HG03439 (cell line): ENCODE measurements at regions not wholly inside any gene's neighbourhood (a gene's known extent, or its start where the extent isn't known, plus 50 kb on each side); places are given as distances from the start of the nearest gene placed in this dataset.

Source experiments
- ATAC-seq: cut with Tn5 transposase; IDR thresholded peaks from one replicate; pipeline ENCODE4 v1.9.1; 2021; ENCODE audit warnings: mild to moderate bottlenecking, moderate library complexity; ENCODE audit not compliant: unreplicated experiment

- no peak for ATAC-seq
Observed at GRCh38 chr3:95418251-95418650, 1355.4 kb downstream of the NSUN3 start.

GRCh38 chr3:95424279-95424678 is 1361.4 kb downstream of the NSUN3 start:
- no peak for ATAC-seq

DNA sequence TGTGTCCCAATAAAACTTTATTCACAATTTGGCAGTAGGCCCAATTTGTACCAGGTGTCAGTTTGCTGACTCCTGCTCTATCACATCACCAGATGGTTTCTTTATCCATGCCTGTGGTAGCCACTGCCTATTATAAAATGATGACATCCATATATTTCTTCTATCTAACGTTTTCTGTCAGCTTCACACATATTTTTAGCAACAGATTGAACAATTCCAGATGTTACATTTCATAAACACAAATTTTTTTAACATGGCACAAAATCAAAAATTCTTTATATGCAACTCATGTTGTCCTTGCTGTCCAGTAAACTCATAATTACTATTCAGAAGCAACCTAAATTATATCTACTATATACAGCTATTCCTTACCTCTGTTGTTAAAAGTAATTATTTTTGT is 1371.6 kb downstream of the NSUN3 start:
- ATAC-seq, result no peak

DNA sequence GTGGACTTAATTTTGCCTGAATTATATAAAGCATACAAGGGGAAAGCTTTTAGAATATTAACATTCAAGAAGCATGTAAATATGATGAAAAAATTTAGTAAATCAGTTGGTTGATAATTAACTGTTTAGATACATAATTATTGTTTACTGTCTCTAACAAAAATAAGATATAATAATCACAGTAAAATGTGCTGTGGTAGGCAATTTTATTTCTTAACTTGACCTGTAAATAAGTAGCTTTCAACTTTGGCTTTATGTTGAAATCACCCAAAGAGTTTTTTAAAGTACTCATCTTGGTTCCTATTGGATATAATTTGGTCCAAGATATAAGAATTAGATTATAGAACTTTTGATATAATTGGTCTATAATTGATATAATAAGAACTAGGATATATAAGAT is 1374.5 kb downstream of the NSUN3 start:
- ATAC-seq, result no peak

GRCh38 chr3:95438274-95438673 is 1375.4 kb downstream of the NSUN3 start:
- no peak for ATAC-seq

DNA sequence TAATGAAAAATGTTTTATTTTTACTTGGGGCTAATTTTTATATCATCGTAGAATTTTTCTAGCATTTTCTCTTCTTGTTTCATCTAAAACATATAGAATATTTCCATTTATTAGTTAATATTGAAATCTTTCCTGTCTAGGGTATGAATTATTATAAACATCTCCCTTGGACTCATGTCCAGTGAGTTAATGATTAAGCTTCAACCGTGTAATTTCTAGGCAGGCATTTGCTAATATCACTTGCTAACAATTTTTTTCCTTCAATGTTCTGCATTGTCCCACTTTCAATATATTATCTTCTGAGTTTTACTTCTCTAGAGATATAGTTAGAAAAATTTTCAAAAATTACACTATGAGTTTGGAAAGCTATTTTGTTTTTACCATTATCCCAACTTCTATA is 1371.6 kb upstream of the EPHA6 start:
- ATAC-seq, result no peak

DNA sequence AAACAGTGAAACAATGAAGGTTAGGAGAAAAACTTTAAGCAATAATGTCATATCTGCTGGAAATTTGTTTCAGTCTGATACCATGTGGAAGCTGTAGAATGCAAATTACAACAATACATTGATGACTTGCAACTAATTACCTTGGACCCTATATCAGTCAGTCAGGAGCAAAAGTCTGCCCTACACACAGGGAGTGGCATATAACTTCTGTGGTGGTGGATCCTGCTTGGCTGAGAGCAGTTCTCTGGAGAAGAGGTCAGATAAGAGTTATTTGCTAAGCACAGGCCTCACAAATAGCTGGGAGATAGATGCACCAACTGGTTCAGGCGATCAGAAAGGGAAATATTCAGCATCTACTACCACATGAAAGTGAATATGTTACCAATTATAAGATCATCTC is 1364.6 kb upstream of the EPHA6 start:
- ATAC-seq, result no peak

- no peak for ATAC-seq
Observed at GRCh38 chr3:95453242-95453641, 1361.2 kb upstream of the EPHA6 start.

DNA sequence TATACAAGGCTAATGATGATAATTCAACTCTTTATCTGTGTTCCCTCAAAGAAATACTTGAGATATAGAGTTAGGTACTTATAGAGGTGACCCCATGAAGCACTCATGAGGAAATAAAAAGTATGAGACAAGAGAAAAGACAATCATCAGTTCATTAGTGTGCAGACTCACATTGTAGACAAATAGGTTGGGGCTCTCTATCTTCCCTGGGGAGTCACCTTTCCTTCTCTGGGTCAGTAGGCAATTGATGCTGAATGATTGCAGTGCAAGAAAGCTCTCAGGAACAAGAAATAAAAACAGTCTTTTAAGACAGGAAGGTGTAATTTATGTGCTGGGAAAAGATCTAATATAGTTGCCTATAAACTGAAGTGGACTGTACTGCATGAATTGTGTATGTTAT is 1357.6 kb upstream of the EPHA6 start:
- ATAC-seq, result no peak

GRCh38 chr3:95459706-95460105 is 1354.7 kb upstream of the EPHA6 start:
- no peak for ATAC-seq

DNA sequence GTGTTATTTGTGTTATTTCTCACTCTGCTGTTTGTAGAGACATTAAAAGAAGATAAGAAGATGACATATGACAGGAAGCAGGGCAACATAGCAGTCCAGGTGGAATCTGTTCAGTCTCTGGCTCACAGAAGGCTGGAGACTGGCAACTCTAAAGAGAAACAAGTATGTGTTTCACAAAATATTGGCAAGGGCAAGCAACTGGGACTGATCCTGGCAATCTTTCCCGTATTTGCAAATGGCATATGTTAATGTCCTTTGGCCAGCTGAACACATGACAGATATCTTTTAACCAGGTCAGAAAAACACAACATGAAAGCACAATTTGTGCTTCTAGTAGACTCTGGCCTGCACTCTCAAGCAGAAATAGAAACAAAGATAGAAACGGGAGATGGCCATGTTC is 1354.1 kb upstream of the EPHA6 start:
- no peak for ATAC-seq

DNA sequence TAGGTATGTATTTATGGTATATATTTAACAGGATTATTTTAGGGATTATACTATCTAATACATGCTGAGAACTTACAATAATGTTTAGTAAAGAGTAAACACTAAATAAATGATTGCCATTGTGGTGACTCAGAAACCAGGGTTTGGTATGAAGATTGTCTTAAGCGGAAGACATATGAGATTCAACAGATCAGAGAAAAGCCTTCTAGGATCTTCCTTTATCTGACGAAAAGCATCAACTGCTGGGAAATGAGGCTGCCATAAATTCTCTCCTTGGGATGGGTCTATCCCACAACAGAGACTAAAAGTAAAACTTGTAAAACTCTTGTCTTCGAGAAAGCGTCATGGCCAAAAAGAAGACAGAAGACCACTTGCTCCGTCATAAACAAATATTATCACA is 1352.2 kb upstream of the EPHA6 start:
- ATAC-seq, result no peak

- no peak for ATAC-seq
Observed at GRCh38 chr3:95464346-95464745, 1350.0 kb upstream of the EPHA6 start.

GRCh38 chr3:95468331-95468730 is 1346.1 kb upstream of the EPHA6 start:
- ATAC-seq, result no peak

- ATAC-seq, result no peak
Observed at GRCh38 chr3:95474338-95474737, 1340.1 kb upstream of the EPHA6 start.

GRCh38 chr3:95476534-95476933 is 1337.9 kb upstream of the EPHA6 start:
- ATAC-seq, result no peak

GRCh38 chr3:95506174-95506573 is 1308.2 kb upstream of the EPHA6 start:
- ATAC-seq, result no peak

DNA sequence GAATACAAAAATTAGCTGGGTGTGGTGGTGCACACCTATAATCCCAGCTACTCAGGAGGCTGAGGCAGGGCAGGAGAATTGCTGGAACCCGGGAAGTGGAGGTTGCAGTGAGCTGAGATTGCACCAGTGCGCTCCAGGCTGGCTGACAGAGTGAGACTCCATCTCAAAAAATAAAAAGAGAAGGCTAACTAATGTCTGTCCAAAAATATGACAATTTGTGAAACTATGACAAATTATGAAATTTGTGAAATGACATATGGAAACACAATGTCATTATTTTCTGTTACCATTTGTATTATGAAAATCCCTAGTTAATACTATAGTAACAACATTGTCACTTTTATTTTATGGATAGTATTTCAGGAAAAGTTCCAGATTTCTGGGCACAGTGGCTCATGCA is 1306.3 kb upstream of the EPHA6 start:
- no peak for ATAC-seq

GRCh38 chr3:95511828-95512227 is 1302.6 kb upstream of the EPHA6 start:
- ATAC-seq, result no peak

DNA sequence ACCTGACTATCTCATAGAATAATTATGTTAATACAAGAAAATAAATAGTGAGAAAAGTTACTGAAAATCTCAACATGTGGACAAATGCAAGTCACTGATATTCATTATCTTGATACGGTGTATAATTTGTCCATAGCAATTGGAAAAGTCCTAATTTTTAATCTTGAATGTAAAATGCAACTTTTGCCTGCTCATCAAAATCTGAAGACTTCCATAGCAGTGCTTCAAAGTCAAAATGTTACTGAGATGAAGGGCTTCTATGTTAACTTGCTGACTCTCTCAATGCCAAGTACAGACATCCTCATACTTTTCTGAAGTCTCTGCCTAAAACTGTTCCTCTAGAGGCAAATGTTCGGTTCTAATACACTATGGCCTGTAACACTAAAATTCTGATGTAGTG is 1300.1 kb upstream of the EPHA6 start:
- ATAC-seq, result no peak

- no peak for ATAC-seq
Observed at GRCh38 chr3:95521396-95521795, 1293.0 kb upstream of the EPHA6 start.

DNA sequence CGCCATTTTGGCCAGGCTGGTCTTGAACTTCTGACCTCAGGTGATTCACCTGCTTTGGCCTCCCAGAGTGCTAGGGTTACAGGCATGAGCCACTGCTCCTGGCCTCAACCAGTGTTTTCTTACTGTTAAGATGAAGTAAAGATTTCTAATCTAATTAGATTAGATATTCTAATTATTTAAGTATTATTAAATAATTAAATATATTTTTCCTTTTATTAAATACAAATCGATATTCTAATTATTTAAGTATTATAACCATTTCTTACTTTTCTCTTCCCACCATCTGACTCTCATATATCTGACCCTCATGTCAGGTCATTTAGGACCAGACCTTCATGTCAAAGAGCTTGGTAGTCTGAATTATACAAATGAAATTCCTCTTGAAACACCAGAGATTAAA is 1291.9 kb upstream of the EPHA6 start:
- no peak for ATAC-seq

GRCh38 chr3:95539950-95540483 is 1274.4 kb upstream of the EPHA6 start:
- no peak for ATAC-seq

- no peak for ATAC-seq
Observed at GRCh38 chr3:95565502-95565901, 1248.9 kb upstream of the EPHA6 start.
